ENCODE measurements at regions not wholly inside any gene's neighbourhood (a gene's known extent, or its start where the extent isn't known, plus 50 kb on each side); places are given as distances from the start of the nearest gene placed in this dataset.
"Not testable (repeated sequence)": the region's sequence is repeated elsewhere in the genome, so short reads cannot be mapped to it uniquely, and the experiment has no call there.

GRCh38 chr9:102445906-102446305, 549.2 kb upstream of the CYLC2 start:
- DNase-seq = no peak
- H3K4me1 ChIP-seq = no peaks in the 10 kb centered on the region
- H3K4me3 ChIP-seq = no peak overlapping the region
- TF ChIP-seq CTCF (IDR thresholded peaks at IDR 0.05) = no peak
- H3K27me3 ChIP-seq (ENCODE audit: low read depth) = no peaks in the 10 kb centered on the region
- ATAC-seq = no peak
- H3K27ac ChIP-seq = no peak overlapping the region
- peaks cover 4% of the 10 kb centered on the region for H3K9me3 ChIP-seq
- H3K36me3 ChIP-seq = no peaks in the 10 kb centered on the region
- intact Hi-C loops (cut with DNase I) = no loop called here

GRCh38 chr9:102445181-102445747, 549.9 kb upstream of the CYLC2 start:
- Histone ChIP-seq H3K4me3 (no peak overlapping the region), H3K27ac (no peak overlapping the region), H3K4me1 (no peaks in the 10 kb centered on the region), H3K27me3 (ENCODE audit: low read depth) (no peaks in the 10 kb centered on the region), H3K36me3 (no peaks in the 10 kb centered on the region), H3K9me3 (peaks cover 4% of the 10 kb centered on the region)
- ATAC-seq = no peak
- TF ChIP-seq CTCF (IDR thresholded peaks at IDR 0.05) = no peak
- DNase-seq = no peak
- intact Hi-C loops (cut with DNase I) = no loop called here

- no peak for TF ChIP-seq CTCF (IDR thresholded peaks at IDR 0.05)
- H3K36me3 ChIP-seq = no peaks in the 10 kb centered on the region
- DNase-seq (no peak), ATAC-seq (no peak)
- no peaks in the 10 kb centered on the region for H3K27me3 ChIP-seq (ENCODE audit: low read depth)
- H3K27ac ChIP-seq = no peak overlapping the region
- H3K4me3 ChIP-seq = no peak overlapping the region
- intact Hi-C loops (cut with DNase I) = no loop called here
- no peaks in the 10 kb centered on the region for H3K9me3 ChIP-seq
- H3K4me1 ChIP-seq = no peaks in the 10 kb centered on the region
These were observed 555.5 kb upstream of the CYLC2 start for GRCh38 chr9:102439583-102439982.

- H3K4me1 ChIP-seq; intact Hi-C loops (cut with DNase I); H3K27me3 ChIP-seq (ENCODE audit: low read depth); H3K27ac ChIP-seq; H3K36me3 ChIP-seq; H3K9me3 ChIP-seq; ATAC-seq; H3K4me3 ChIP-seq; DNase-seq: not testable (repeated sequence)
These were observed 558.5 kb upstream of the CYLC2 start for GRCh38 chr9:102436599-102436998.

- no peaks in the 10 kb centered on the region for H3K9me3 ChIP-seq
- DNase-seq = no peak
- H3K27ac ChIP-seq = no peak overlapping the region
- no peak overlapping the region for H3K4me3 ChIP-seq
- TF ChIP-seq CTCF (IDR thresholded peaks at IDR 0.05) = no peak
- intact Hi-C loops (cut with DNase I) = no loop called here
- no peaks in the 10 kb centered on the region for H3K27me3 ChIP-seq (ENCODE audit: low read depth)
- no peaks in the 10 kb centered on the region for H3K4me1 ChIP-seq
- no peaks in the 10 kb centered on the region for H3K36me3 ChIP-seq
- ATAC-seq = no peak
These were observed 559.7 kb upstream of the CYLC2 start for GRCh38 chr9:102435427-102435826.

GRCh38 chr9:102434545-102434944, 560.6 kb upstream of the CYLC2 start:
- intact Hi-C loops (cut with DNase I) = no loop called here
- H3K4me3 ChIP-seq = no peak overlapping the region
- no peak overlapping the region for H3K27ac ChIP-seq
- no peaks in the 10 kb centered on the region for H3K36me3 ChIP-seq
- H3K4me1 ChIP-seq = no peaks in the 10 kb centered on the region
- no peak for TF ChIP-seq CTCF (IDR thresholded peaks at IDR 0.05)
- no peaks in the 10 kb centered on the region for H3K27me3 ChIP-seq (ENCODE audit: low read depth)
- no peaks in the 10 kb centered on the region for H3K9me3 ChIP-seq
- no peak for DNase-seq
- no peak for ATAC-seq
